ENCODE measurements at regions not wholly inside any gene's neighbourhood (a gene's known extent, or its start where the extent isn't known, plus 50 kb on each side); places are given as distances from the start of the nearest gene placed in this dataset.
"Not testable (repeated sequence)": the region's sequence is repeated elsewhere in the genome, so short reads cannot be mapped to it uniquely, and the experiment has no call there.

DNA sequence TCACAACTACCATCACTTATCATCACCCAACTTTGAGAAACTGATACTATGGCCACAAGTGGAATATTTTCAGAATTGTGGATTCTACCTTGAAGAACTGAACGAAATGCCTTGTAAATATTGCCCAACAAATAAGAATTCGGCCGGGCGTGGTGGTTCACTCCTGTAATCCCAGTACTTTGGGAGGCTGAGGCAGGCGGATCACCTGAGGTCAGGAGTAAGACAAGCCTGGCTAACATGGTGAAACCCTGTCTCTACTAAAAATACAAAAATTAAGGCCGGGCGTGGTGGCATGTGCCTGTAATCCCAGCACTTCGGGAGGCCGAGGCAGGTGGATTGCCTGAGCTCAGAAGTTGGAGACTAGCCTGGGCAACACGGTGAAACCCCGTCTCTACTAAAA lies 862.7 kb downstream of the ZPLD1 start:
- not testable (repeated sequence) for H3K4me3 ChIP-seq (ENCODE audit: low read depth, low read length)

DNA sequence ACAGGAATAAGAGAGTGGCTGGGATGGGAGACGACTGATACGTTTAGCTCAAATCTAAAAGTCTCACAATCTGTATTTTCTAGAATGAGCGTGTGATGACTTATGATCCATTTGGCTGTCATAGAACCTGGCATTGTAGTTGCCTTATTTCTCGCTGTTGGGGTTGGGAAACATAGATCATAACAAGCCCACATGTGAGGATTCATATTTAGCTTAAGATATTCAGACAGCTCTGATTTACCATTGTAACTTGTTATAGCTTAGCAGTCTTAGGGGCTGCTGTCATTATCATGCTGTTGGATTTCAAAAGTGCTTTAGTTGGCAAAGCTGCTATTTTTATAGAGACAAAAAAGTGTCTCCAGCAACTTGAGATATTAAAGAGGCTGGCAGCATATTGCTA lies 871.3 kb downstream of the ZPLD1 start:
- no peak overlapping the region for H3K4me3 ChIP-seq (ENCODE audit: low read depth, low read length)

DNA sequence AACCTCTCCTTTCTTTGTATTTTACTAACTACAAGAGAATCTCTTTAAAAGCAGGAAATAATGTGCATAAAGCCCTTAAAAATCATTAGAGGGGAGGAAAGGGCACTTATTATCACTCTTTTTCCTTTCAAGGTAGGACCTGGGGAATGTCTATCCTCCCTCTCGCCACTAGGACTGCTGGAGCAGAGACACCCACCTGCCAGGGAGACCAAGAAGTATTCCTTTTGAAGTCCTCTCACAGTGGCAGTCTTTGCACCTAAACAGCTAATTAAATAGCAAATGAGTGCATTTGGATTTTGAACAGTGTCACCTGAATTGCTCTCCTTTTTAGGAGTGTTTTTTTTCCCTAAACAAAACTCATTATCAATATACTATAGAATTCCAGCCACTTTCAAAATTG lies 874.1 kb downstream of the ZPLD1 start:
- H3K4me3 ChIP-seq (ENCODE audit: low read depth, low read length), result no peak overlapping the region

DNA sequence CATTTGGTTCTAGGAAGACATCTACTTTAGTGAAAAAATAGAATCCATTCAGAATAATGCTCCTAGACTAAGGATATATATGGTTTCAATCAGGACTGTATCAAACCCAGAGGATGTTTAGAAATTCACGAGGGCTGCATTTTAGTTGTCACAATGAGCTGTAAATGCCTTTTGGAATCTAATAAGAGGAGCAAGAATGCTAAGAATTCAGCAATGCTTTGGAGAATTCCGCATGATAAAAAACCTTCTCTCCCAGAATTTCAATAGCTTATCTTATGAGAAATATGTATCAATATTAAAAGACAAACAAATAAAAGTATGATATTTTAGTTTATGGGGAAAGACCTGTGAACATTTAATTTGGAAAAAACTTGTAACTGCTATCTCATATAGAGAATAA lies 885.1 kb downstream of the ZPLD1 start:
- no peak overlapping the region for H3K4me3 ChIP-seq (ENCODE audit: low read depth, low read length)

DNA sequence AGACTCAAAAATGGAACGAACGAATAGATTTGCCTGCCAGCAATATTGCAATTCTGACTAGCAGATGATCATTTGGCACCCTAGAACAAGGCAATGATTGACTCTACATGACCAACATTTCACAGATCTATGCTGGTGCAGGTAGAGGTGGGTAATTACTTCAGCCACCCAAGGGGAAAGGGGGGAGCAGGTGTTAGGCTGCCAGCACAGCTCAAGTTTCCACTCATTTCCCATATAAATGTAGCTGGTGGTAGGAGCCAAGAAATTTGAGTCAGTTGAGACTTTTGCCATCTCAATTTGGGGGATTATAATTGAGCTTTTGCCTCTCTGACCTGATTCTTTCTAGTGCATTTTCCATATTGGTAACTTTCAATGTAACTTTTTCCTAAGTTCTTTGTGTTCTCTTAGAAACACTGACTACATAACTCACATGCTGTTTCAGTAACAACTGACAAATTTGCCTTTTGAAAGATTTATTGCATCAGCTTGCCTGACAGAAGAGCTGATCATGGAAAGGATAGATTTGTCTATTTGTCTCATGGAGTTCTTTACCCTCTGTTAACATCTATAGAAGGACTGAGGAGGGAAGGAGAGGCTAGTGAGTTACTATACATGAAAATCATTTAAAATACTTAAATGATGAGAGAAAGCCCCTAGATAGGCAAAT lies 902.5 kb downstream of the ZPLD1 start:
- H3K4me3 ChIP-seq (ENCODE audit: low read depth, low read length), result no peak overlapping the region

DNA sequence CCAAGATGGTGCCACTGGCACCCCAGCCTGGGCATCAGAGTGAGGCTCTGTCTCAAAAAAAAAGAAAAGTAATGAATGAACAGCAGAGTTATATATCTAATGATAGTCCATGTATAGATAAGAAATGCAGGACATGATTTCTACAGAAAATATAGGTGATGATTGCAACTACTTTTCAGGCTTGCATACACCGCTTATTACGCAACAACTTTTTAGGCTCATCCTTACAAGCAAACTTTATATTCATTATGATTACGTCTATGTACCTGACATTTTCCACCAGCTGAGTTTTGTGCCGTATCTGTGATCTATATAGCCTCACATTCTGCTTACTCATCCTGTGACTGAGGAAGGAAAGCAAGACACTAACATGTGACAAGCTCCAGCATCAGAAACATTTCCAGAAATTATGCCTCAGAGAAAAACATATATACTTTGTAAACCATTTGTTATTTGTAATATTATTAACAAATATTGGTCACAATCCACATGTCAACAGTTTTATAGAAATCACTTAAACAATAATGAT lies 906.3 kb downstream of the ZPLD1 start:
- no peak overlapping the region for H3K4me3 ChIP-seq (ENCODE audit: low read depth, low read length)

DNA sequence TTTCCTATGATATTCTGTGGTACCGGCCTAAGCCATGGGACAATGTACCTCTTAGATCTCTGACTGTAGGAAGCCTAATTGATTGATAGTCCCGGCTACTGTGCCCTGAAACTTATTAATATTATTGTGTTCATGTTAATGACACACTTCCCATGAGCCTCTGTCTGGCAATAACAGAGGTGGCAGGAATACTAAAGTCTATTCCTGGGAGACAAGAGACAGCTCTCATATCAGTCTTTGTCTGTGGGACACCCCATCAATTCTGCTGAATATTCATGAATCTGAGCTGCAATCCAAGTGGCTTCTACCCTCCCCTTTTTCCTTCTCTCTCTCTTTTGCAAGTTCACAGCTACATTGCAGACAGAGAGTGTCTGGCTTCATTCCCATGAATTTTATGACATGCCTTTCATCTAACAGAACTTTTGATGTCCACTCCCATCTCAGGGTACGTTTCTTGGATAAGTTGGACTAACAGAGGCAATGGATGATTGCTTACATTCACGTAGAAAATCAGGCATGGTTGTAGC lies 907.5 kb downstream of the ZPLD1 start:
- no peak overlapping the region for H3K4me3 ChIP-seq (ENCODE audit: low read depth, low read length)

DNA sequence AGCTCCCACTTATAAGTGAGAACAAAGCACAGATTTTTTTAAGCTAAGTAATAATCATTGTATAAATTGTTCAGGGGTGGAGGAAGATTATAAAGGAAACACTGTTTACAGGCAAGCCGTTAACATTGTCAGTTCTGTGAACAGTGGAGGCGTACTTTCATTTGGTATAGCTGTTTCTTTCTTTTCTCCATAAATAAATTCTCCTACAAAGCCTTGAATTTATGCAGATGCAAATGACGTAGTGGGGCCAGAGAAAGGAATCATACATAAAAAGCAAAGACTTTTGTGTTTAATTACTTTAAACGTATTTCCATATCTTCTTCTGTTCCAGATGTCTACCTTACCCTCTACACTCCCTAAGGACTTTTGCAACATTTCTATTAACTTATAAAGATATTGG lies 914.9 kb downstream of the ZPLD1 start:
- no peak overlapping the region for H3K4me3 ChIP-seq (ENCODE audit: low read depth, low read length)

DNA sequence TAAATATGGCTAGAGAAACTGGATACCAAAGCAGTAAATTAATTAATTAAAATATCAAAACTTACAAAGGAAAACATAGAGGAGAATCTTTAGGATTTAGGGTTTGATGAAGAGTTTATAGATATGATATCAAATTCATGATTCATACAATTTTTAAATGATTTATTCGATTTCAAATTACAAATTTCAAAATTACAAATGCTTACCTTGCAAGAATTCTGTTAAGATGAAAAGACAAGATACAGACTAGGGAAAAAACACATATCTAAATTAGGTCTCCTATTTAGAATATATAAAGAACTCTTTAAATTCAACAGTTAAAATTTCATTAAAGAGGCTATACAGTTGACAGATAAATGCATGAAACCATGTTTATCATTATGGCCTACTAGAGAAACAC lies 930.7 kb downstream of the ZPLD1 start:
- no peak overlapping the region for H3K4me3 ChIP-seq (ENCODE audit: low read depth, low read length)

DNA sequence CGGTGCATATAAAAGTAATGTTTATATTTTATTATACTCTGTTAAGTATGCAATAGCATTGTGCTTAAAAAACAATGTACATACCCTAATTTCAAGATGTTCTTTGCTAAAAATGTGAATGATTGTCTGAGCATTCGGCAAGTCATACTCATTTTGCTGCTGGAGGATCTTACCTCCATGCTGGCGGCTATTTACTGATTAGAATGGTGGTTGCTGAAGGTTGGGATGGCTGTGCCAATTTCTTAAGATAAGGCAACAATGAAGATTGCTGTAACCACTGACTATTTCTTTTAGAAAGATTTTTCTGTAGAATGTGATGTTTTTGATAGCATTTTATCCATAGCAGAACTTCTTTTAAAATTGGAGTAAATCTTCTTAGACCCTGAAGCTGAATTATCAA lies 932.7 kb downstream of the ZPLD1 start:
- no peak overlapping the region for H3K4me3 ChIP-seq (ENCODE audit: low read depth, low read length)

DNA sequence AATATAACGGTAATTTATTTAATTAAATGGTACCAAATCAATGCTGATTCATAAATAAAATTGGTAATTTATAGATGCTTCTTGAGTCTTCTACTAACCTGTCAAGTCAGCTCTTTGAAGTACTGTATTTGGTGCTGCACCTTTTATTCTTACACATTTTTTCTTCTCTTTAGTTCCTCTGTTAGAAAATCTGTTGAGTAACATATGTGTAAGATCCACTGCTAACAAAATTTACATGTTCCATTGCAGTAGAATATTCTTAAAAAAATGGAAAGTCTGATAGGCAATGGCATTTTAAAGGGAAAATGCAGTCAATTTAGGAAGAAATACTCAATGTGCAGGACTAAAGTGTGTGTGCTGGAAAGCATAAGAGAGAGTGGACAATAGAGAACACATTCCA lies 936.6 kb downstream of the ZPLD1 start:
- no peak overlapping the region for H3K4me3 ChIP-seq (ENCODE audit: low read depth, low read length)

DNA sequence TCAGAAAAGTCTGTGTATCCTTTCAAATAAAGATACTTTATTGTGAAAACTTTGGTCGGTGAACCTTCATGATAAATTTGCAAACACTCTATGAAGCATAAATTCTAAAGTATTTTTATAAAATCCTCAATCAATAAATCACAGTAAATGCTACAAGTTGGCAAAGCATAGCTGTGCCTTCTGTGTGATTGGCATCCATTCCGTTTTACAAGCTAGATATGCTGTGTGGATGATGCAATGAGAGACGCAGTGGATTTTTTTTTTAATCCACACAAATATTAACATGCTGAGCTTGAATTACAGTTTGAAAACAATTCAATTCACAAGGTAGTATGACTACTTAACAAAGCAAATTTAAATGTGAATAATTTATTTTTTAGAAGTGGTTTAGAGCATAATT lies 937.2 kb downstream of the ZPLD1 start:
- H3K4me3 ChIP-seq (ENCODE audit: low read depth, low read length), result no peak overlapping the region

DNA sequence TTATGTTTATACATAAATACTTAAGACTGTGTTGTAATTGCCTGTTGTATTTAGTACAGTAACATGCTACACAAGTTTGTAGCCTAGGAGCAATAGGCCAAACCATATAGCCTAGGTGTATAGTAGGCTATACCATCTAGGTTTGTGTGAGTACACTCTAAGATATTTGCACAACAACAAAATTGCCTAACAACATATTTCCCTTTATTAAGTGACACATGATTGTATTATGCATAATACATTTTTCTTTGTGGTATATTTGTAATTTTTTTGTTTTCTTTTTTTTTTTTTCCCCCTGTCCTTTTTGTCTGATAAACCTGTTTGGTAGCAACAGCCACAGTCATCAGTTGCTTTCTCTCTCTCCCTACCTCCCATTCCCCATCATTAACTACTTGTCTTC lies 945.6 kb downstream of the ZPLD1 start:
- no peak overlapping the region for H3K4me3 ChIP-seq (ENCODE audit: low read depth, low read length)

DNA sequence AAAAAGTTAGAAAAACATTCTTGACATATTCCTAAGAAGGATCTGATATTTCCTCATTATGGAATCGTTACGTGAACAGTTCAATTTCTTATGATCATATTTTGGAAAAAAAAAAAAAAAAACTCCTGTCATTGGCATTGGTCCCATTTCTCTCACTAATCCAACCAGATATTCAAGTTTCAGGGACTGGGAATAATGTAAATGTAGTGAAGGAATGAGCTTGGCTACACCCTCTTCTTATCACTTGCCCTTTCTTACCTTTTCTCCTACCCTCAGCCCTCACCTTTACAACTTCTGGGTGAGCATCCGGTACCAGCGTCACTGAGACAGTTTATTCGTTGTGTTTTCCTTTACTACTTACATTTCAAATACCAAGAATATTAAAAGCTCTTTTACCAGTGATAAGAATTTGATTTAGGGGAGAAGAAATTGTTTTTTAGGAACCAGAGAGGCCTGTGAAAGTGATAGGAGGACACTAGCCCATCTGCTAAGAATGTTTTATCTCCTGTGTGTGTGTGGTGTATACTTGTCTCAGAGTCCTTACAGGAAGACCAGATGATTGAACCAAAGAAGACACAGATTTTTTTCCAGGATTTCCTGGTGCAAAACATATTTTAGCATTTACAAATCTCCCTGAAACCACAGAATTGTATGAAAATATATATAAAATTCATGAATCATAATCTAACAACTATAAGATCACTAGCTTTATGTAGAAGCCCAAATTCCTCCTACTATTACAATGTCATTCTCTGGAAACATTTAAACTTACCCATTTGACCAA lies 946.7 kb downstream of the ZPLD1 start:
- H3K4me3 ChIP-seq (ENCODE audit: low read depth, low read length), result no peak overlapping the region

DNA sequence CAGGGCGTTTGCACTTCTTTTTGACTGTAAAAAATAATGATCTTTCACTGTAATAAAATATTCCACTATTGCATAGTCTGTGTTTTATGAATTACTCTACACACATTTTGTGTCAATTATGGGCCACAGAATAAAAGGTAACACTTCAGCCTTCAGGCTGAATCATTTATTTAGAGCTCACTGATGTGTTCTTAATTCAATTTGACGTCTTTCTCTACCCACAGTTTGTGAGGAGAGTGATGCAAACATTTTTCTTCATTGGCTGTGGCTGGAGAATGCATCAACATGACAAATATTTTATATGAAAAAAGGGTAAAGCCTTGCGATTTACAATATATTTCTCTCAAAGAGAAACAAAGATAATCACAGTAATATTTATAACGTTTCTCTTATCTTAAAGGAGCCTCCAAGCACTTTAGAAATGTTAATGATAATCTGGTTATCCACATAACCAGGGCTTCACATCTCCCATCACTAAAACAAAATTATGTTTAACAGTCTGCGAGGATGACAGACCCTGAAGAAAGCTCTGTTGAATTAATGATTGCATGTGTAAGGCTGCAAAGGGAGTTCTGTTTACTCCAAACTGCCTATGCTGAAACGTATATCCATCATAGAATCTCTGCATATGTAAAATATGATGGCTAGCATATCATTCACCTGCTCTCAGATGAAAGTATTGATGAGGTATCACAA lies 951.3 kb downstream of the ZPLD1 start:
- no peak overlapping the region for H3K4me3 ChIP-seq (ENCODE audit: low read depth, low read length)

DNA sequence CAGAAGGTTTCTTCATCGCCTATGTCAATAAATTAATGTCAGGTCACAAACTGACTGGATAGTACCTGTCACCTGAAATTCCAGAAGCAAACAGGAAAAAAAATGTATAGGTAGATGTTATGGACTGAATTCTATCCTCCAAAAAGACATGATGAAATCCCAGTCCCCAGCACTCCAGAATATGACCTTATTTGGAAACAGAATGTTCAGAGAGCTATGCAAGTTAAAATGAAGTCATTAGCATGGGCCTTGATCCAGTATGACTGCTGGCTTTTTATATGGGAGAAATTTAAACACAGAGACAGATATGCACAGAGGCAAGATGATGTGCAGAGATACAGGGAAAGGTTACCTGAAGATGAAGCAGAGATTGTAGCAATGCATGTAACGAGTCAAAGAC lies 953.4 kb downstream of the ZPLD1 start:
- no peak overlapping the region for H3K4me3 ChIP-seq (ENCODE audit: low read depth, low read length)

DNA sequence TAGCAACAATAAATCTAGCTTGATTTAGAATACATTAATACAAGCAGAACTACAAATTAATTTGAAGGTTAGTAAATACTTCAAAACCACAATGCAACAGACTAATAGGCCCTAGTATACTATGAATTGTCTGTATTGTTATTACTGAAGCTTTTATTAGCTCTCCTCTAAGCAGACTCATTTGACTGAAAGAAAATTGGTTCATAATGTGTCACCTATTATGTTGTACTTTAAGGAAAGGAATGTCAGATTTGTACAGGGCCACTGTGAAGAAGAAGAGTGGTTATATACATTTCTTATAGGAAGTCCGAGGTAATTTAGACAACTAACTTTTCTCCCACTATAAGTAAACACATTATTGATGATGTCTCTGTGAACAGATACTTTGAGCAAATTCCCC lies 954.5 kb downstream of the ZPLD1 start:
- no peak overlapping the region for H3K4me3 ChIP-seq (ENCODE audit: low read depth, low read length)

DNA sequence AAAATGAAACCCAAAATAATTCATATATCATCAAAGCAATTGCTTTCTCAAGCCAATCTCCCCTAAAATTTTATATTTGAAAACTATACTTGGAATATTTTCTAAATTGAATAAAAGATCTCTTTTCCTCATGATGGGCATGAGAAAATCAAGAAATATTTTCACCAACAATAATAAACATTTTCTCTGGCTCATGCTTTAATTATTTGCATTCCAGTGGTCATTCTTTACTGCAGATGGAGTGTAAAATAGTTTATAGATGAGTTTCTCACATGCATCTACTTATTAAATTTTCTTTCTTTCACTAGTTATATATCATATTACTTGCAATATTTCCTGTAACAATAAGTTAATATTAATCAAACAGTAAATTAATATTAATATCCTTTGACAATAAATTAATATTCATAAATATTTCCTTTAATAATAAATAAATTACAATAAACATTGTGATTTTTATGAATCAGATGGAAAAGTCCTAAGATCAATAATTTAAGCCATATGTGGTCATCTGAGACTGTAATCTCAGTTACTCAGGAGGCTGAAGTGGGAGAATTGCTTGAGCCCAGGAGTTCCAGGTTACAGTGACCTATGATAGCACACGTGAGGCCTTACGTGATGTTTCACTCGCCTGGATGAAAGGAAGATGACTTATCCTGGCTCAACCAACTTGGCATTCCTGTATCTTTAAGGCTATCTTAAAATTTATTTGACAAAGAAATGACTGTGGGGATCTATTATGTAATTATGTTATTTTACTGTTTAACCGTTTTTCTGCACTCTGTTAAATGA lies 958.8 kb downstream of the ZPLD1 start:
- H3K4me3 ChIP-seq (ENCODE audit: low read depth, low read length), result no peak overlapping the region

DNA sequence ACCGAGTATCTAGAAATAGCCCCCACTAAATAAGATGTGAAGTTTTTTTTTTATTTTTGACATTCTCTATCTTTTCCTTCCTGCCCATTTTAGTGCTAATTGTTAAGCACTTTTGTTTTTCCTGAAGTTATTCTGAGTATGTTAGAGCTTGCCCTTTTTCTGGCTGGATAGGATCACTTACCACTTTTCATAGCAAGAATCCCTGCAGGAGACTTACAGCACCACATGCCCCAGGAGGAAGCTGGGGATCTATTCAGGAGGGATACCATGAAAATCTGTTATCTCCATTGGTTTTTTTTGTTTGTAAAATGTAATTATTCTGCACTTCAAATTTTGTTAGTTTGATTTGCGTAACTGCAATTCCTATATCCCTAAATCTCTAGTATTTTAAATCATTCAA lies 968.4 kb downstream of the ZPLD1 start:
- no peak overlapping the region for H3K4me3 ChIP-seq (ENCODE audit: low read depth, low read length)

DNA sequence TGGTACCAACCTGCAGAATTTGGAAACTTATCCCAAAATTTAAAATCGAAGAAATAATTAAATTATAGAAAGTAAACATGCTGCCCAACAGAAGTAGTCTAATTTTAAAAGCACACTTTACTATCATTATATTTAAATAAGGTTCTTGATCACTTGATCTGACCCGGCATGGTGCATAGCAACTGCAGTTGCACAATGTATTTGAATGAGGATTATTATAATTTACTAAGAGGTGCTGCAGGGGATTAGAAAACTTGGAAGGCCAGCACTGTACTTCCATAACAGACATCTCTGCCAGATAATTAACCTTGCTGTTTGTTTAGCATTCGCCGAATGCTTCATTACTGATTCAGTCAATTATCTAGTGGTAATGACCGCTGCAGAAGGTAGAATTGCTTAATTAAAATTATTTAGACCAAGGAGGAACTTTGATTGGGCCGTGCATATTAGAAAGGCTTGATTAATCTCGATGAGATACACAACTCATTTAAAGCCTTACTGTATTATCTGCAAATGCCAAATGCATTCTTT lies 971.6 kb downstream of the ZPLD1 start:
- H3K4me3 ChIP-seq (ENCODE audit: low read depth, low read length), result no peak overlapping the region

DNA sequence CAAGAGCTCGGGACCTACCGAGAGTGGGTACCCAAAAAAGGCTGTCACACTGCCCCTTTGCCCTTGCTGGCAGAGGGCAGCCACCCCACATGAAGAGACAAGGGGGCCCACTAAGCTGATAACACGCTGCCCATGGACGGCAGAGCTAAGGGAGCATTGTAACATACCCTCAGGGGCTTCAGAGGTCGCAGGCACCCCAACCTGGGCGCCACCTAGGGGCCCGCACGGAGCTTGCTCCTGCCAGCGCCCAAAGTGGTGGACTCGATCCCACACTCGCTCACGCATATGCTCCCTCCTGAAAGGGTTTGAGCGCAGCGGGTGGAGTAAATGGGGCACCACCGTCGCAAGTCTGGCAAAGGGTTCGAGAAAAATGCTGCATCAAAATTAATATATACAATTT lies 975.4 kb downstream of the ZPLD1 start:
- H3K4me3 ChIP-seq (ENCODE audit: low read depth, low read length), result no peak overlapping the region
